ENCODE measurements at regions not wholly inside any gene's neighbourhood (a gene's known extent, or its start where the extent isn't known, plus 50 kb on each side); places are given as distances from the start of the nearest gene placed in this dataset.

GRCh38 chr20:56976336-56976735, 290.1 kb downstream of the BMP7 start:
- DNase-seq = no peak

GRCh38 chr20:56978475-56978874, 288.0 kb downstream of the BMP7 start:
- no peak for DNase-seq

GRCh38 chr20:56979125-56979524, 287.3 kb downstream of the BMP7 start:
- no peak for DNase-seq

GRCh38 chr20:56981301-56981700, 285.1 kb downstream of the BMP7 start:
- DNase-seq = no peak

DNA sequence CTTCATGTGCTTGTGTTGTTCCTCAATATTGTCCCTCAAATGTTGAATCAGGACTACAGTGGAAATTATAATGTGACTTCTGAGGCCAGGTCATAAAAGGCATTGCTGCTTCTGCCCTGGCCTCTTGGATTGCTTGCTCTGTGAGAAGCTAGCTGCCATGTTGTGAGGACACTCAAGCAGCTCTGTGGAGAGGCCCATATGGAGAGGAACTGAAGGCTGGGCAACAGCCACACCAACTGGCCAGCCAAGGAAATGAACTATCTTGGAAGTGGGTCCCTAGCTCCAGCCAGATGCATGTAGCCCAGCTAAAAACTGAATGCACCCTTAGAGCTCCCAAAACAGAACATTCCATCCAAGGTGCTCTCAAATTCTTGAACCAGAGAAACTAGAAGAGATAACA, 282.6 kb downstream of the BMP7 start:
- DNase-seq = no peak

DNA sequence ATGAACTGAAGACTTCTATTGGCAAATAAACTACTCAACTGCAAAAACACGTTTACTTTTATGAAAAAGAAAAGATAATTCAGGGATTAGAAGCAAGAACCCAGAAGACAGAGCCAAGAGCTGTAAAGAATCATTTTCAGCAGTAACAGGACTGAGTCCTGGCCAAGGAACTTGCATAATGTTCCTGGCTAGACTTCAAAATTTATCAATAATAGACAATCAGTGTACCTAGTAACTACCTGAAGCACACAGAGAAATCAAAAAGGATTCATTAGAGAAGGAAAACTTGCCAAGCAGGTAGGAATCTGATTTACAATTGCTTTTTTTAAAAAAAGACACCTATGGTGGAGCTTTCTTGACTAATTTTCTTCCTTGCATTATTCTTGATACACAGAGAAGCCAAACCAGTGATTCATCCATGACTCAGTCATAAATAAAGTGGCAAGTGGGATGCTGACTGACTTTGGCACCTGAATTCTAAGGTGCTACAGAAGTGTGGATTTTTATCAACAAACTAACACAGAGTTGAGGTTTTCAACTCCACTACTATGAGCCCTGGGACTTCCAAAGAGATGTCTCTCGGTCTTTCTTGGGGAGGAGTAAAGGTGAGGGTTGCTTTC, 281.3 kb downstream of the BMP7 start:
- DNase-seq = no peak

- DNase-seq = no peak
Observed at GRCh38 chr20:56986476-56986875, 280.0 kb downstream of the BMP7 start.

- DNase-seq = no peak
Observed at GRCh38 chr20:56986931-56987720, 279.3 kb downstream of the BMP7 start.

DNA sequence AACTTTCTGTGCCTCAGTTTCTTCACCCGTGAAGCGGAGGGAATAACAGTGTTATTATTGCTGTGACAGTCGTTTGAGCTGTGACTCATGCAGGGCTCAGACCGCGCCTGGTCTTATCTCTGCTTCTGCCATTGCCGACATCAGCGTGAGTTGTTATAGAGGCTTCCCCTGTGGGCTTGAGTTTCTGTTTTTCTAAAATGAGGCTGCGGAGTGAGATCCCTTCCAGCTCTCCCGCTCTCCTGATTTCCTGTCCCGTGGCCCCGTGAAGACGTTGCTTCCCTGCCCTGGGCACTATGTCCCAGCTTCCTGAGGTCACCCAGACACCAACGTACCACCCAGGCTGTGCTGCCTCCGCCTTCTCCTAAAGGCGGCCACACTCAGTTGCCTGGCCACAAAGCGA, 278.5 kb downstream of the BMP7 start:
- DNase-seq = no peak

DNA sequence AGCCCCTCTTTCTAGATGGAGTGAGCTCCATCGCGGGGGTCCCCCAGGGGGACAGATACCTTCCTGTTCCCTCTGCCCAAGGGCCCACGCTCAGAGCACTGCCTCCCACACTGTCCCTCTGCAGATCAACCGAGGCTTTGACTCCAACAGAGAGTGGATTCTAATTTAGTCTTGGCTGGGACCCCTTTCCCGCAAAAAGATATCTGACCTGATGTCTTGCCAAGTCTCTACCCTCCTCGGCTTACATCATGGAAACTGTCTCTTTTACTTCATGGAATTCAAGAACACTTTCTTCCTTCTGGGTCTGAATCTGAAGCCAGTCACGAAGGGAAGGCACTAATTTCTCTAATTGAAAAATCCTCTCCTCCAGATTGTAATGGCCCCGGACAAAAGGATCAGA, 278.0 kb downstream of the BMP7 start:
- no peak for DNase-seq

DNA sequence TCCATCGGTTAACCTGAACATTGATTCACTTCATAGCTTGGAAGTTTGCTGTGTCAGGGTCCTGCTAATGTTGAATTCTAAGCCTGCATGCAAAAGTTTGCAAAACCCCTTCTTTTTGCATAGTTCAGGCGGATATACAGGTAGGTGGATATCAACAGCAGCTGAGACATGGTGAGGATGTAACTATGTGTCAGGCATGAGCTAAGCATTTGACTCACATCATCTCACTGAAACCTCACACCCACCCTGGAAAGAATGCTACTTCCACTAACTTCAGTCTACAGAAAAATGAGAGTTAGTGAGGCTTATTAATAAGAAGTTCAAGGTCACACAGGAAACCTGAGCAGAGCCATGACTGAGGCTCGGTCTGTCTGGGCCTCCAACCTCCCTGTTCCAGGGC, 276.9 kb downstream of the BMP7 start:
- no peak for DNase-seq

- no peak for DNase-seq
Observed at GRCh38 chr20:56993020-56993559, 273.4 kb downstream of the BMP7 start.

DNA sequence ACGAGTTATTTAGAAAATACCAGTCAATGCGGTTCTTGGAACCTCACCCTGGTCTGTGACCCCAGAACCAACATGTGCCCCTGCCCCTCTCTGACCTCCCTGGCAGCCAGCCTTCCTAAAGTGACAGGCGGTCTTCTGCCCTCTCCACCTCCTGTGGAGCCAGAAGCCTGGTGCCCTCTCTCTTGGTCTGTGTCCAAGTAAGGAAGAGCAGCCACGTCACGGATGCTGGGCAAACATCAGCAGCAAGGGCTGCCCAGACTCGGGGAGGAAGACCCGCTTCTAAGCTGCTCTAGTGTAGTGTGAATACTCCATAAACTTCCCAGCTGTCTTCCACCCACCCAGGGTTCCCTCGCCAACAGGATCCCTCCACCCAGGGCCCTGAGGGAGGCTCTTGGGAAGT, 272.4 kb downstream of the BMP7 start:
- no peak for DNase-seq

DNA sequence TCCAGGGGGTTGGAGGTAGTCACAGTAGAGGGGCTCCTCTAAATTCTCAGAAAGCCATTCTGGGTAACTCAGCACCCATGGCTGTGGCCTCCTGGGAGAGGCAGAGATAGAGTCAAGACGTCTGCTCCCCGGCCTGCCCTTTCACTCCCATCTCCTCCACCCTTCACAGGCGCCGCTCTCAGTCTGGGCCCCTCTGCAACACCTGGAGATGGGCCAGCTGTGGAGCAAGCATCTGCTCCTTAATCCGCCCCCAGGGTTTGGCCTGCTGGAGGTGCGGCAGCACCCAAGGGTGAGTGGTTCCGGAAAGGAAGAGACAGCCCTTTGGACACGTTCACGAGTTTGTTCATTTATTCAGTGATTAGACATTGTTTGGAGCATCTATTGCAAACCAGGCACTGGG, 271.3 kb downstream of the BMP7 start:
- DNase-seq = no peak

DNA sequence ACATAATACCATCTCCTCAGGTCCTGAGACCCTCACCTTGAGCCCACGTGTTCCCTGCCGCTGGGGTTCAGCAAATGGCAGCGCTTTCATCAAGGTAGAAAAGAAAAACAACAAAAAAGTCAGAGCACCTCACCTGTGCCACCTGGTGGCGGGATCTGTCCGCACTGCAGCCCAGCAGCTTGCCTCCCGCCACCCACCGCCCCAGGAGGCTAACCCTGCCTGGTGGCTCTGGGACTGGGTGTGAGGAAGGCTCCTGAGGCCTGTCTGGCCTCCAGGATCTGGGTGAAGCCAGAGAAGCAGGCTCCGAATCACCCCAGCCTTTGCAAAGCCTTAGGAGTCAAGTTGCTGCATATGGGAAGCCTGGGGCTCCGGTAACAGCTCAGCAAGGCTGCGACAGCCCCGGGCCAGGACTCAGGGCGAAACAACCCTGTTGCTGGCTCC, 270.8 kb downstream of the BMP7 start:
- DNase-seq = no peak

- no peak for DNase-seq
Observed at GRCh38 chr20:56996533-56996932, 269.9 kb downstream of the BMP7 start.

DNA sequence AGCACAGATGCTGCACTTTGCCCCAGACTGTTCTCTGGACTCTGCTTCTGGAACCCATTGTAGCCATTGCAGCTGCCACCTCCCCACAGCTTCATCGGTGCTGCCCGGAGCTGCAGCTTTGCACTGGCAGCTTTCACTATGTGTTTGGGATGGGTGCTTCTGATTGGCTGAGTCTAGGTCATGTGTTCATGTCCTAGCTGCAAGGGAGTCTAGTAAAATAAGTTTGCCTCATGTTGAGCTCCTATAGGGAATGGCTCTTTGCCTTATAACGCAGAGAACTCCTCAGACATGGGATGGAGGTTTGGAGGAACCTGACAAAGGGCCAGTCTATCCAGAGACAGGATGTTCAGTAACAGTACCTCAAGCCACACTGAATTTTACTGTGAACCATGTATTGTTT, 268.0 kb downstream of the BMP7 start:
- no peak for DNase-seq

- no peak for DNase-seq
Observed at GRCh38 chr20:57000441-57000968, 265.9 kb downstream of the BMP7 start.

DNA sequence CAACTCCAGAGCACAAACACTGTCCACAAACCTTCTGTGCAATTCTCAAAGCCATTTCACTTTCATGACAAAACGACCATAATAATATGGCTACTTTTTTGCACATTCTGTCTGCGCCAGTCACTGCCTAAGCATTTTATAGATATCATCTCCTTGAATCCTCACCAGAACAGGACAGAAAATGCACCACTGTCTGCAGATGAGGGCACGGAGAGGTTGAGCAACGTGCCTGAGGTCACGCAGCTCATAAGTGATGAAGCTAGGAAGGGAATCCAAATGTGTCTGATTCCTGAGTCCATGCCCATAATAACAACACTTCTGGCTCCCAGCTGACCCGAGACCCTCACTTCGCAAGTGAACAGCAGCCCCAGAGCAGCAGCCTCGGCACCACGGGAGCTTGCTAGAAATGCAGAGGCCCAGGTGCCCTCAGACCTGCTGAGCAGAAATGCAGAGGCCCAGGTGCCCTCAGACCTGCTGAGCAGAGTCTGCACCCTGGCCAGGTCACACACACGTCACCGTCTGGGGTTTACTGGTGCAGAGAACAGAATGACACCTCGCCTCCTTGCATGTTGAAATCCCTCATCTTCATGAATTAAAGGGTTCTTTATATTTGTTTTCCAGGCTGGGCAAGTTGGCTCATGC, 265.2 kb downstream of the BMP7 start:
- no peak for DNase-seq

GRCh38 chr20:57002066-57002570, 264.3 kb downstream of the BMP7 start:
- no peak for DNase-seq

DNA sequence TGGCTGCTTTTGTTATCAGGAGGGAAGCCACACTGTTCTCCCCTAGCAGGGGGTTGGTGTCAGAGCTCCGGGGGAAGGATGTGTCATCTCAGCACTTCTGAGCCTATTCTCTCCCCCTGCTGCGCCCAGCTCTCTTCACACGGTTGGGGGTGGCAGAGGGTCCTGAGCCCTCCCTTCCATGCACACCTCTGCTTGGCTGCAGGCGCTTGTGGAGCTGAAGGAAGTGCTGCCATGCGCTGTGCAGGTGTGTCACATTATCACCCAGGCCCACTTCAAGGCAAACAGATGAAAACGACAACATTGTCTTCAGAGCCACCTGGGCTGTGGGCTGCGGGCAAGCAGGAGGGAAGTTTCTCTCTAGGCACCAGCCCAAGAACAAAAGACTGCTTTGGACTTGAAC, 263.4 kb downstream of the BMP7 start:
- no peak for DNase-seq

- DNase-seq = no peak
Observed at GRCh38 chr20:57004416-57004815, 262.0 kb downstream of the BMP7 start.
